ENCODE measurements at regions not wholly inside any gene's neighbourhood (a gene's known extent, or its start where the extent isn't known, plus 50 kb on each side); places are given as distances from the start of the nearest gene placed in this dataset.

- DNase-seq, result no peak
These were observed 141.6 kb upstream of the CPSF6 start for GRCh38 chr12:69097619-69098368.

DNA sequence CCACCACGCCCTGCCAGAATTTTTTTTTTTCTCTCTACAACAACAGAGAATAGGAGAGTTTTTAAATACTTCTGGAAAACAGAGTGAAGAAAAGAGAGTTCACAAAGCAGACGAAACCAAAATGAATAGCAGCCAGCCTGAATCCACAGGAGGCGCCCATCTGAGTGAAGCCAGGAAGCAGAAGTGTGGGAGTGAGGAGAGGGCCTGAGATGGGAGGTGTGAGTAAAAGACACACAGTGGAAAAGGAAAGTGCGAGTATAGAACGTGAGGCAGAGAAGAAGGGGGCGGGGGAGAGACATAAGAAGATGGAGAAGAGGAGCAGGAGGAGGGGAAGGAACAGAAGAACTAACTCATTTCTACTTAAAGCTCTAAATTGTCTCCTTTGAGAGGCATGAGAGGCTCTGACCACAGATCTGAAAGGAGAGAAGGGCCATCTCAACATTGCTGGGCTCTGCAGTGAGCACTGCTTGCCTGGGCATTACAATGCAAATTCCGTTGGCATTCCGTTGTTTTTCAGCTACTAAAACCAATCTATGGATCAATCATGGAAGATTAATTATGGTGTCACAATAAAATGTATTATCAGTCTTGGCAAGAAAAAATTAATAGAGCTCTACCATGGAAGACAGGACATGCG, 140.1 kb upstream of the CPSF6 start:
- no peak for DNase-seq

- peak; percentile 20 for DNase-seq
These were observed 137.9 kb upstream of the CPSF6 start for GRCh38 chr12:69101505-69101904.

- no peak for DNase-seq
These were observed 136.5 kb upstream of the CPSF6 start for GRCh38 chr12:69102856-69103255.

GRCh38 chr12:69105101-69105962, 134.0 kb upstream of the CPSF6 start:
- DNase-seq, result peak; percentile 69

GRCh38 chr12:69106482-69107118, 132.8 kb upstream of the CPSF6 start:
- DNase-seq, result no peak

- DNase-seq, result no peak
These were observed 131.8 kb upstream of the CPSF6 start for GRCh38 chr12:69107541-69107940.

- no peak for DNase-seq
These were observed 131.3 kb upstream of the CPSF6 start for GRCh38 chr12:69108037-69108436.

GRCh38 chr12:69112616-69113015, 126.8 kb upstream of the CPSF6 start:
- no peak for DNase-seq

GRCh38 chr12:69115099-69115498, 124.3 kb upstream of the CPSF6 start:
- DNase-seq, result no peak

DNA sequence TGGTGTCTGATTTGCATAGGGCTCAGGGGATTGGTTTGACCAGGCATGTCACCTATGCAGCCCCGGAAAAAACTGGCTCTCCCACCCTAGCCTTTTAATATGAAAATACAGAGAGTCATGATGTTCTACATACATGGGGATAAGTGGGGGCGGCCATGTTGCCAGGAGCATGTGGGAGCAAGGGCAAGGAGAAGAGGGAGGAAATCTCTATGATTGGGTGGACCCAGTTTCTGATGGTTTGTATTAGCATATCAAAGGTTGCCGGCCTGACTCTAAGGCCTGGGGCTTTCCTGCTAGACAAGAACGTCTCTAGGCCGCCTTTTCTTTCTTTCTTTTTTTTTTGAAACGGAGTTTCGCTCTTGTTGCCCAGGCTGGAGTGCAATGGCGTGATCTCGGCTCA, 123.4 kb upstream of the CPSF6 start:
- DNase-seq, result no peak

DNA sequence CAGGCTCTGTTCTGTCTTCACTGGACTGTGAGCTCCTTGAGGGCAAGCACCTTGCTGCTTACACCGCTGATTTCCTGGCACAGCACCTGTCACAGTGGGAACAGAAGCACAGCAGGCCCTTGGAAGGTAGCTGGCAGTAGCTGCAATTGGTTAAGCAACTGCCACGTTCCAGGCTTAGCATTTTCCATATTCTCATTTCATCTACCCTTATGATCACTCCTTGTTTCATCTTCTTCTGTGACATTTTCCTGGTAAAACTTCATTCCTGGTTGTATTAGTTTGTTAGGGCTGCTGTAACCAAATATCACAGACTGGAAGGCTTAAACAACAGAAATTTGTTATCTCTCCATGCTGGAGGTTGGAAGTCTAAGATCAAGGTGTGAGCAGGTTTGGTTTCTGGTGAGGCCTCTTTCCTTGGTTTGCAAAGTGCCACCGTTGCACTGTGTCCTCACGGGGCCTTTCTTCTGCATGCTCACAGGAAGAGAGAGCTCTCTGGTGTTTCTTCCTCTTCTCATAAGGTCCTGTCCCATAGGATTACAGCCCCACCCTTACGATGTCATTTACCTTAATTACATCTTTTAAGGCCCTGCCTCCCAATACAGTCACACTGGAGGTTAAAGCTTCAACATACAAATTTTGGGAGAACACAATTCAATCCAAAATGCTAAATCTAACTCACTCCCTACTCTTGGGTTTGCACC, 121.7 kb upstream of the CPSF6 start:
- no peak for DNase-seq

- no peak for DNase-seq
These were observed 120.9 kb upstream of the CPSF6 start for GRCh38 chr12:69118516-69118915.

- DNase-seq, result no peak
These were observed 119.6 kb upstream of the CPSF6 start for GRCh38 chr12:69119770-69120169.

GRCh38 chr12:69120354-69120753, 119.0 kb upstream of the CPSF6 start:
- DNase-seq, result no peak

- DNase-seq, result no peak
These were observed 116.1 kb upstream of the CPSF6 start for GRCh38 chr12:69123311-69123710.

- DNase-seq, result peak; percentile 21
These were observed 115.3 kb upstream of the CPSF6 start for GRCh38 chr12:69123919-69124638.

GRCh38 chr12:69129017-69129416, 110.4 kb upstream of the CPSF6 start:
- DNase-seq, result no peak

GRCh38 chr12:69129564-69129963, 109.8 kb upstream of the CPSF6 start:
- no peak for DNase-seq

GRCh38 chr12:69130064-69130463, 109.3 kb upstream of the CPSF6 start:
- no peak for DNase-seq

- no peak for DNase-seq
These were observed 108.3 kb upstream of the CPSF6 start for GRCh38 chr12:69131077-69131476.

Data from NCI-H510A treated with DMSO at 0.1 percent for 48 hours (cell line).